Tibial nerve (tissue), 4 donors: ENCODE measurements at regions not wholly inside any gene's neighbourhood (a gene's known extent, or its start where the extent isn't known, plus 50 kb on each side); places are given as distances from the start of the nearest gene placed in this dataset.

ENCODE experiments used
- CTCF ChIP-seq, 5 experiments: fragments of 200-600 bp in 3 of 5; fragments of 450-650 bp in 2 of 5; sonication (generic) in 3 of 5; IDR thresholded peaks; one replicate each; pipeline ENCODE4 v1.5.1; 2016 to 2019; ENCODE audit warnings: antibody characterized with exemption in 5 of 5, mild to moderate bottlenecking in 3 of 5, moderate library complexity in 2 of 5
- EP300 ChIP-seq, 2 donors: sonication (generic); formaldehyde crosslinking; IDR thresholded peaks; one replicate each; pipeline ENCODE4 v1.6.1; 2017; ENCODE audit warnings: antibody characterized with exemption in 2 of 2, mild to moderate bottlenecking in 1 of 2
- POLR2A ChIP-seq, 2 donors: fragments of 450-650 bp; IDR thresholded peaks; one replicate each; pipeline ENCODE4 v1.6.1; 2017; ENCODE audit warnings: antibody characterized with exemption in 2 of 2, mild to moderate bottlenecking in 2 of 2, moderate library complexity in 2 of 2

GRCh38 chr12:4830556-4831210 lies 79.0 kb upstream of the KCNA1 start:
- no peak for TF ChIP-seq CTCF (IDR thresholded peaks at IDR 0.05)
- TF ChIP-seq POLR2A (IDR thresholded peaks at IDR 0.05): no peak
- TF ChIP-seq EP300 (IDR thresholded peaks at IDR 0.05): no peak
